SKM-1 (cell line): ENCODE measurements at regions not wholly inside any gene's neighbourhood (a gene's known extent, or its start where the extent isn't known, plus 50 kb on each side); places are given as distances from the start of the nearest gene placed in this dataset.

Source experiments
- DNase-seq: peaks from one replicate; lab custom pipeline; 2025; ENCODE audit not compliant: unreplicated experiment; lab: John Stamatoyannopoulos, UW

DNA sequence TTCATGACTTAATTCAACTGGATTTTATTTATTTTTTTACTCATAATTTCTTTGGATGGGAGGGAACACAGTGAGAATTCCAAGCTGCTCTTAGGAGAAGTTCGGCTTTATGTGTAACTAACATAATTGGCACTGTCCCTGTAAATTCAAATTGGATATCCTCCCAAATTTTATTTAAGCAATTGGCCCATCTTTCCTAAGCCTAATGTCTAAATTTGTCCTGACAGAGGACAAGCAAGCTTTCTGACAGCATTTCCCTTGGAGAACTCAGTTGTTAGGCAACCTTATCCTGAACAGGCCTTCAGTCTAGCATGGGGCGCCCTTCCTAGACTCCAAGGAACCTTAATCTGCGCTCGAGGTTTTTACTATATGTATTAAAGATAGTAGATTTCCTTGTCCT lies 550.3 kb downstream of the NUF2 start:
- no peak for DNase-seq

DNA sequence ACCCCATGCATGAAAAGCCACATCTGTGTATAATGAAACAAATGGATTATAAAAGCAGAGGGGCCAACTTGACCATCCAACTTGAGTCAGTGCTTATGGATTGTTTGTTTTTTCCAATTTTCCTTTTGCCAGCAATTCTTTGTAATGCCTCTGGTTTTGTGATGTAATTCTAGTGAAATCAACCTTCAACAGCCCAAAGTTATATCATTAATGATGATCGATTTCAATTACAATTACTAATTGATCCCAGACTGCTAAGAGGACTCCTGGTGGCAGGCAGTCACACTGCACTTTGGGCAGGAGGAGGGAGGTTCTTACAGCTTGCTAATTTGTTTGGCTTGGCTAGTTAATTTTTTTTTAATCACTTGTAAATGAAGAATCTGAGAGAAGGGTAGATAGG lies 552.3 kb downstream of the NUF2 start:
- no peak for DNase-seq

DNA sequence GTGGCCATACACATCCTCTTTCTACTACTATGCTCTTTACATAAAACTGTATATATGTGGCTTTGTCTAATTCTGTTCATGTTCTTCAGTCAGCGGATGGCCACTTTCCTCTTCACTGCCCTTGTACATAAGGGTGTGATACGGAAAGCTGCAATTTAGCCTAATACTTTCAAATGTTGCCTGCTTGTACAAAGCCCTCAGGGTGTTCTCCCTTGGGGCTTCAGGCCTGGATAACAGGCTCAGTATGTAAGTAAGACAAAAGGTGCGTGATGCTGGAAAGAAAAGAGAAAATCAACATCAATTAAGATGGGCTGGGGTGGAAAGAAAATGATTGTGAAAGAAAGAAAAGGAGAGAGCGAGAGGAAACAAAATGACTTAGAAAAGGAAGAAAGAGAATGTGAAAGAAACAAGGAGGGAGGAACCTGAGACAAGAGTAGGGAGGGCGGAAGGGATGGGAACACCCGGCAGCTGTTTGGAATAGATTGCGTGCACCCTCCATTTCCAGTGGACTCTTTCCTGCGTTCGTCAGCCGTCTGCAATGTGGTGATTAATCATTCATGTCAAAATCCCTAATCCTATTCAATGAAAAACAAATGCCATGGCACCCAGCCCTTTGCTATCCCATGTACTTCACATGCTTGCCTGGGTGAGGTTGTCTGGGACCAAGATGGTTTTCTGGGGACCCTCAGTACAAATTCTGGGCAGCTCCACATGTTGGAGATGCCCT lies 553.6 kb downstream of the NUF2 start:
- DNase-seq: no peak

DNA sequence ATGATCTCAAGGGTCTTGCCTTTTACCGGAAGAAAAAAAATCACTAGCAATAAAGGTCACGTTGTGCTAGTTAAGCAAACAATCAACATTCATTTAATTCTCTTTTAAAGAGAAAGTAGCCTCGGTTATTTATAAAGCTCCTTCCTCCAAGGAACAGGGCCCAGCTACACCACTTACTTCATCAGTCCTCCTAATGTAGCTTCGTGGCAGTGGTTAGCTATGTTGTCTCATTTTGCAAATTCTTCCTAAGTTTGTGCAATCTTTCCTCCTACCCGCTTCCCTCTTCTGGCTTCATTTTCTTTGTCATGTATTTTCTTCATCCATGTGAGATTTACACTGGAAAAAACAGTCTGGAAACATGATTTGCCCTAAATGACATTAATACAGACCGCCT lies 554.2 kb downstream of the NUF2 start:
- no peak for DNase-seq

DNA sequence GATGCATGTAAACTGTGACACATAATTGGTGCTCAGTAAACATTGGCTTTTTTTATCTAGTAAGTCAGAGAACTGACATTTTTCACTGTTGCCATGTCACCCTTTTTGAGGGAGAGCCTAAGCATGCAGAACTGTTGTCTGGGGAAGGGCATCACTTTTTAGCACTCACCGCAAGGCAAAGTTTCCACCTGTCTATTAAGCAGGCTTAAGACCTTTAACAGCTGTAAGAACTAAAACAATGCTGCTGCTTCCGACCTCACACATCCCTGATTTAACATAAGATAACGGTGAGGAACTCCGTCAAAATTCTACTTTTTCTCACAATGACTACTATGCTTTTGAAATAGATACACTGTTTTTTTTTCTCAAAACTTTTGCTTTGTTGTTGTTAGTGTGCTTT lies 554.8 kb downstream of the NUF2 start:
- no peak for DNase-seq

DNA sequence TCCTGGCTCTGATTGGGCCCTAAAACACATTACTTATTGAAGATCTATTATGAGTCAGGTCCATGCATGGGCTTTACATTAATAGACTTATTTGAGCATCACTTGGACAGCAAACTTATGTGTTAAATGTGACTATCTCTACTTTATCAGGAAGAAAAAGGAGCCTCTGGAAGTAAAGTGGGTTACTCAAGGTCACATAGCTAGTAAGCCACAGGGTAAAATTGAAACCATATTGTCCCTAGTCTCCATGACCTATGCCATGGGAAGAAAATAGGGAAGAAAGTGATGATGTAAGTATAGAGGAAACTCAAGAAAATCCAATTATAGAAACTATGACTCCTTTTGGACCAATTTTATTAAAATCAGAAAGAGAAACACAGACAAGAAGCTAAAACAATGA lies 555.3 kb downstream of the NUF2 start:
- no peak for DNase-seq

DNA sequence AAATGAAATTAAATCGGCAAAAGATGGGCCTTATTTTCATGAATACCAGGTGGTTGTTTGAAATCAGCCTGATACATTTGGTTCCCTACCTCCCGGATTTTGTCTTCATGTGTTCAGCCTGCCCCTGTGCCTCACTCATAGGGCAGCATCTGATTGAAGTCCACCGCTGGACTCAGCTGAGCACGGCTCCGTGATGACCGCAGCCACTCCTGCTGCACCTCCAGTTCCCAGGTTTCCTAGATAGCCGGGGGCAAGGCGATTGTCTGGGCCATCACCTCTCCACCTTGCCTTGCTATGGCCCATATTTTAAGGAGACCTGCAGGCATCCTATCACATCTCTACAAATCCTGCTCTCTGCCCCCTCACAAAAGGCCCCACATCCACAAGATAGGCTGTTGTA lies 563.8 kb downstream of the NUF2 start:
- no peak for DNase-seq

DNA sequence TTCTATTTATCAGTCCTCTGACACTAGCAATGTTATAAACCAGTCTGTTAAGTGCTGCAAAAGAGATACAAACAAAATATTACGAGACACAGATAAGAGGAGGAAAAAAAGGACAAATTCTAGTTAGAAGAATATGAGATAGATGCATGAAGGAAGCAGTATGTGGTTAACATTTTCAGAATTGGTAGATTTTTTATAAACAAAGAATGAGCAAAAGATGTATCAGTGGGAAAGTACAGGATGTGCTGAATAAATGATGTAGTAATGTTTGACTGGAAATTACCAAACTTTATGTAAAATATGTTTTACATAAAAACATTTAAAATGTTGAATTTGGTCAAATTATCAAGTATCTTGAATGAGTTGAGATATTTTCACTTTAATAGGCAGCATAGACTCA lies 574.2 kb downstream of the NUF2 start:
- DNase-seq: no peak

DNA sequence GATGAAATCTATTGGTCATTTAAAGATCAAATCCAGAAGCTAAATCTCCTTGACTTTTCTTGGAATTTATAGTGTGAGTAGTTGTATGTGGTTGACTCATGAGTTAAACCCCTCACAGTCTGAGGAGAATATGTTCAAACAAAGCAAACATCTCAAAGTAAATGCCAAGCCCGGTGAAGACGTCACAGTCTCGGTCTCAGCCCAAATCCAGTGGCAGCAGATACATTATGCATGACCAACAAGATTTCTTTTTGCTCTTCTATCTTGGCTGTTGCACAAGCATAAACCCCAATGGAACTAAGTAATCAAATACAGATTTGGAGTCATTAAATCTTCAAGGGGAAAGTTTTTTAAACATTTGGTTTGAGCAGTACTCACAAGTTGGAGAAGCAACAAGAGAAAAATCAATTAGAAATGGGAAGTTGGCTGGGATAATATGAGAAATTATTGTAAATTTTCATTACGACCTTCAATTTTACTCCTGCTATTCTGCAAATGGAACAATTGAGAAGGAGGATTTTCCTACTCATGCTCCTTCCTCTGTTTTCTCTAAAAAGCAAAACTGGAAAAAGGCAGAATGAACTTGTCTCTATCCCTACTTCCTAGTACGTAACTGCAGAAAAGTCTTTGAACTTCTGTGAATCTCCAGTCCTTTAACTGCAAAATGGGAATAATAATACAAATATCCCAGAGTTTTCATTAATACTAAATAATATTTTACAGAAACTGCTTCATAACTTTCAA lies 575.8 kb downstream of the NUF2 start:
- no peak for DNase-seq

DNA sequence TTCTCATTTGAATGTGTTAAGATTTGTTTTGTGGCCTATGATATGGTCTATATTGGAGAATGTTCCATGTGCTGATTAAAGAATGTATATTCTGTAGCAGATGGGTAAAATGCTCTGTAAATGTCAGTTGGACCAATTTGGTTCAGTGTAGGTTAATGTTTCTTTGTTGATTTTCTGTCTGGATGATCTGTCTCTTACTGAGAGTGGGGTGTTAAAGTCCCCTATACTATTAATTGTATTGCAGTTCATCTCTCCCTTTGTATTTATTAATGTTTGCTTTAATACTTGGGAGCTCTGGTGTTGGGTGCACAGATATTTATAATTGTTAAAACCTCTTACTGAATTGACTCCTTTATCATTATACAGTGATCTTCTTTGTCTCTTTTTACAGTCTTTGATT lies 584.5 kb downstream of the NUF2 start:
- DNase-seq: no peak

DNA sequence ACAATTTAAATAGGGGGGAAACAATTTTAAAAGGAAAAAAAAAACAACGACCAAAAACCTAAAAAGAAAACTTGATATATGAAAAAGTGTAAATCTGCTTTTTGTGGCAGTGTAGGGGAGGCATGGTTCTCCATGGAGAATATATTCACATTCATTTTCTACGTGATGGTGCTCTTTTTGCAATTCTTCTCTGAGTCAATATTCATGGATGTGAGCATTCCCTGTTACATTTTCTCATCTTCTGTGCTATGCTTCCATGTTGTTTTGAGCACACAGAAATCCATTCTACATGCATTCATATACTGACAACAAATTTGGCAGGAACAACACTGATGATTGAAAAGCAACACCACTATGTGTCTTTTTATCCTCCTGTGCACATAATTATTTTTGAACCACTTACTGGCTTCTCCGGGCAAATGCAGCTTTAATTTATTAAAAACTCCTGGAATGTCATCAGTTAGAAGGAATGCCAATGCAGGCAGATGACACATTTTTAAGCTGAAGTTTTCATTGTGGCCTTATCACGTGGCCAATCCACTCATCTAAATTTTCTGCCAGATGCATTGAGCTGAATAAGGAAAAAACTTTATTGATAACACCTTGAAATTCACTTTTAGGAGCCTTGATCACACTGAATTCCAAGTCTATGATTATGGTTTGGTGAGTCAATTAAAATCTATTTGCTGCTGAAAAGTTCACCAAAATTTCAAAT lies 590.6 kb downstream of the NUF2 start:
- DNase-seq: no peak

DNA sequence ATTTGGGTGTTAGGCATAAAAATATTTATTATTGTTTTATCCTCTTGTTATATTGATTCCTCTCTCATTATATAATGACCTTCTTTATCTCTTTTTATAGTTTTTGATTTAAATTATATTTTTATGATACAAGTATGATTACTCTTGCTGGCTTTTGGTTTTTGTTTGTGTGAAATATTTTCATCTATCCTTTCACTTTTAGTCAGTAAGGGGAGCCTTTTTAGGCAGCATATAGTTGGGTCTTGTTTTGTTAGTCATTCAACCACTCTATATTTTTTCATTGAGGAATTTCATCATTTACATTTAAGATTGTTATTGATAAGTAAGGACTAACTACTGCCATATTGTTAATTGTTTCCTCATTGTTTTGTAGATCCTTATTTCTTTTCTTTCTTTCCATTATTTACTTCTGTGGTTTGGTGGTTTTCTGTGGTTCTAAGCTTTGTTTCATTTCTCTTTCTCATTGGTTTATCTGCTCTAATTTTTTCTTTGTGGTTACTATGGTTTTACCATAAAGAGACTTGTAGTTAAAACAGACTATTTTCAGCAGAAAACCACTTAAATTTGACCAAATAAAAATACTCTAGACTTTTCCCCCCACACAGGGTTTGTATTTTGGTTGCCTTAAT lies 593.1 kb downstream of the NUF2 start:
- DNase-seq: no peak

DNA sequence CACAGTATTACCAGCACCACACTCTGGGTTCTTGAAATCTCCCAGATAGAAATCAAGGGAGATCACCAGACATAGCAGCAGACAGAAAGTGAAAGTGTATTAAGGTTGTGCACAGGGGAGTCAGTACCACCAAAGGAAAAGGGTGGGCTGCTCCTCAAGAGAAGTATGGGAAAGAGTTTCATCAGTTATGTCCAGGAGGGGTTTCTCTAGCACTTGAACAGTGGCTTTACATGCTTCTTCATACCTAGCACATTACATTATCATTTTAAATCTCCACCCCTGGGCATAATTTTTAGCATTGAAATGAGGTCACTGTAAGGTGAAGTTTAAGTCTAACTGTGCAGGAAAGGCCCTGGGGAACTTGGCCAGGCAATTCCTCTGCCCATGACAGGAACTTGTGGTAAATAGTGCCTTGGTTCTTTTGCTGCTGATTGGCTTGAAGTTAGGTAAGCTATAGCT lies 601.0 kb downstream of the NUF2 start:
- DNase-seq: peak; percentile 70

DNA sequence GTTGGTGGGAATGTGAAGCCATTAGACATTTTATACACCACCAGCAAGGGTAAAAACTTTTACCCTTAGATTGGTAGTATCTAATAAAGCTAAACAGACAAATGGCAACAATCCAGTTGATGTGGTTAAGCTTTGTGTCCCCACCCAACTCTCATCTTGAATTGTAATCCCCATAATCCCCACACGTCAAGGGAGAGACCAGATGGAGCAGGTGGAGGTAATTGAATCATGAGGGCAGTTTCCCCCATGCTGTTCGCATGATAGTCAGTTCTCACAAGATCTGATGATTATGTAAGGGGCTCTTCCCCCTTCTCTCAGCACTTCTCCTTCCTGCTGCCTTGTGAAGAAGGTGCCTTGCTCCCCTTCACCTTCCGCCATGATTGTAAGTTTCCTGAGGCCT lies 602.3 kb downstream of the NUF2 start:
- no peak for DNase-seq

DNA sequence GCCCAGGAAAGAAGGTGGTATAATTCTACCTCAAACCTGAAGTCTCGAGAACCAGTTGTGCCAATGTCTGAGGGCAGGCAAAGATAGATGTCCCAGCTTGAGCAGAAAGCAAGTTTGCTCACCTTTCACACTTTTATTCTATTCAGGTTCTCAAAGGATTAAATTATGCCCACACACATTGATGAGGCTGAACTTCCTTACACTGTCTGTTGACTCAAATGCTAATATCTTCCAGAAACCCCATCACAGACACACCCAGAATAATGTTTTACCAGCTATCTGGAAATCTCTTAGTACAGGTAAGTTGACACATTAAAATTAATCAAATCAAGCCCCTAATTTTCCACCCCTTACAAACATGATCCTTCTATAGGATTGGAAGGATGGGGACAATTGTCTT lies 605.7 kb downstream of the NUF2 start:
- no peak for DNase-seq

DNA sequence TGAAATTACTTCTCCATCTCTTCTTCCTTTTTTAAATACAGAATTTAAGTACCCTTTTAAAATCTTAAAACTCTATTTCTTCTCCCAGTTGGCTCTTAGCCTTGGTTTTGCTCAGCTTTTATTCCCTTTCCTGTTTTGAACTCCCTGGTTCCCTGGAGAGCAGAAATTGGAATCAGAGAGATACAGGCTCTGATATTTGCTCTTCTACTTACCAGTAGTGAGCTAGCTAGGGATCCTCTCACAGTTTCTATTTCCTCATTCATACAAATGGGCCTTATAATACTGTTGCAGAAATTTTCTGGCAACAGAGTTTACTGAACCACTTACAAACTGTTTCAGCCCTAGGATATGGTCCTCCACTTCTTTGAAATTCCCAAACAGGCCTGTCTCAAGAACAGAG lies 606.3 kb downstream of the NUF2 start:
- DNase-seq: no peak

DNA sequence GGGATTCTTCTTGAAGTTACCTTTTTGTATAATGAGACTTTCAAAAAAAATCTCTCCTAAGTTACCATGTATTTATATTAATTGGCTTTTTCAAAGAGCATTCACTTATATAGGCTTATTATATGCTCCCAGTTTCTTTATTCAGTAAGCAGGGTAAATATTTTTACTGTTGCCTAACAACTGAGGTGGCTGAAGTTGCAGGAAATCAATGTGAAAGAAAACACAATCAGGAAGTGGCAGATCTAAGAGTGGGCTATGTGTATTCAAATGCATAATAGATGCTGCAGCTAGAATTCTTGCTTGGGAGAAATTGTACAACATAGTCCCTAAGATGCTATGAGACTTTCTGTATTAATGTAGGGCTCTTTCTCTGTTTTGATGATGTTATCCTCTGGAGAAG lies 606.9 kb downstream of the NUF2 start:
- DNase-seq: no peak

DNA sequence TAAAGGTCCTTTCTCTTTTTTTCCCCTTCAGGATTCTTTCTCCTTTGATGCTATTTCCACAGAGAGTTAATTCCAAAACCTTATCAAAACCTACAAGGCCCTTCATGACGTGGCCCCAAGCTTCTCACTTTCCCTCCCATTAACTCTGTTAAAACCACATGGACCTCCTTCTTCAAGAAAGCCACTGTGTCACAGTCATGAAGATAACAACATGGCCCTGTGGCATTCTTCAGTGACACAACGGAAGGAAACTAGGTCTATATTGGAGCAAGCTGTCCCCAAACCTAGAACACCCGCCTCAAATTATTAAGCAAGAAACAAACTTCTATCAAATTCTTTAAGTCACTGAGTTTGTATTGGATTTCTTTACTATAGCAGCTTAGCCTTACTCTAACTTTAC lies 611.1 kb downstream of the NUF2 start:
- no peak for DNase-seq

DNA sequence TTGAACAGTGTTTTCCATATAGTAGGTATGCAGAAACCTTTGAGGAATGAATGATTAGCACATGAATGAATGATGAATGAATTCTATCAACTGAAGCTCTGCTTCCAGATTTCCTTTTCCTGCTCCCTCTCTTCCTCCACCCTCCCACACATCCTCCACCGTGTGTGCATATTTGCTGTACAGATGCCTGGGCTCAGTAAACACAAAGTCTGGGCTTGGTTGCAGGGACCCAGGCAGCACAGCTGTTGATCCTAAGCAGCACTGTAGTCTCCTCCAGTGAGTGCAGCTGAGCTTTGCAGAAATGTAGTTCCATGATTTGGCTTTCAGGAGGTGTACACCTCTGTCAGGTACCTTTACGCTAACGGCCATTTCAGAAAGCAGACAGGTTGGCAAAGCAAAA lies 611.7 kb downstream of the NUF2 start:
- no peak for DNase-seq

DNA sequence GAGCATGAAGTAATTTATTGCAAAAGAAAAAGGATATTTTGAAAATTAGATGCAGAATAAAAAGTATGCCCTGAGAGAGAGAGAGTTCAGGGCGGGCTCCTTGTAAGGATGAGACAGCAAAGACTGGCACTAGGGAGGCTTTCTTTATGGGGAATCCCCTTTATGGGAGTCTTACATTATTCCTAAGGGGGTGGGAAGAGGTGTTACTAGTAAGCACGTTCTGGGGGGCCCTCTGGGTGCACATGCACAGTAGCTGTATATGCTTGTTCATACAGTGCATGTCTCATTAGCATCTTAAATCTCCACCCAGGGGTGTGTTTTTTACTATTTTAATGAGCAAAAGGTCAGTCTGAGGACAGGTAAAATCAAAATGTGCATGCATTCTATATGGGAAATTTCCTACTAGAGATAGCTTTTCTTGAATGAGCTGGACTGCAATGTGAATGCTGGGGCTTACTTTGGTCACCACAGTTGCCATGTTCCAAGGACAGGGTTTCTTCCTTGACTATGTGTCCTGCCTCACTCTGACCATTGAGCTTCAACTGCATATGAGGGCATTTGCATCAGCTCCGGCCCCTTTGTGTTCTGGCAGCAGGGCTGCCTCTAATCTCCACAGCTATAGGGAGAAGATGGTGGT lies 614.1 kb downstream of the NUF2 start:
- no peak for DNase-seq

DNA sequence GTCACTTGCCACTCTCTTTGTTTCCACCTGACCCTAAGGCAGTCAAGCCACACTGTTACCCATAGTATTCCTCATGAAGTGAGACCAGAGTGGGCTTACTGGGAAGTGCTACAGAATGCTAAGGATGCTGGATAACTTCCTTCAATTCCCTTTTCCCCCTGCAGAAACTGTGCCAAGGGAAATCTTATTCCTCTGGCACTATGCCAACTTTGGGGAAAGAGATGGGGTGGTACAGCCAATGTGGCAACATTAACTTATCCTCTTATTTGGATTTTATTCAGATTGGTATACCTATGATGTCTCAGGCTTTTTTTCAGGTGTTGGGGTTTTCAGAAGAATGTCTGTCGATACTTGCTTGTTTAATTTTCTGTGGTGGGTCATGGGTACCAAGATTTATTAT lies 599.4 kb upstream of the PBX1 start:
- DNase-seq: no peak
